NCI-H2227 (cell line): ENCODE measurements at regions not wholly inside any gene's neighbourhood (a gene's known extent, or its start where the extent isn't known, plus 50 kb on each side); places are given as distances from the start of the nearest gene placed in this dataset.

Experiments
- DNase-seq: peaks from one replicate; lab custom pipeline; 2025; ENCODE audit not compliant: unreplicated experiment; lab: John Stamatoyannopoulos, UW

DNA sequence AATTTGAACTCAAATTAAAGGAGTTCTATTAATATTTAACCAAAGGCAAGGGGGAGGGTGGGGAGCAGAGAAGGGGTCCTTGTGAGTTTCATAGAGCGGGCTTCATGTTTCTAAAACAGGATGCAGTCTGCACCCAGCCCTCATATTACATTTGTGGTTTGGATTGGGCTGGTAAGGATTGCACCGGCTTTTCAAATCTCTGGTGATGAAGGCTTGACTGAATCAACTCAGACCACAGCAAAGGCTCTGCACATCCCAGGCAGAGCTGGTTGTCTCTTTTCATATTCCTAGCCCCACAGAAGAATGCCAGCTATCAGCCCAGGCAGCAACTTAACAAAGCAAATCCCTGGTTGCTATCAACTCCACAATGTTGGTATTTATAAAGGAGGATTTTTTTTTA lies 1221.4 kb downstream of the VRK1 start:
- no peak for DNase-seq

DNA sequence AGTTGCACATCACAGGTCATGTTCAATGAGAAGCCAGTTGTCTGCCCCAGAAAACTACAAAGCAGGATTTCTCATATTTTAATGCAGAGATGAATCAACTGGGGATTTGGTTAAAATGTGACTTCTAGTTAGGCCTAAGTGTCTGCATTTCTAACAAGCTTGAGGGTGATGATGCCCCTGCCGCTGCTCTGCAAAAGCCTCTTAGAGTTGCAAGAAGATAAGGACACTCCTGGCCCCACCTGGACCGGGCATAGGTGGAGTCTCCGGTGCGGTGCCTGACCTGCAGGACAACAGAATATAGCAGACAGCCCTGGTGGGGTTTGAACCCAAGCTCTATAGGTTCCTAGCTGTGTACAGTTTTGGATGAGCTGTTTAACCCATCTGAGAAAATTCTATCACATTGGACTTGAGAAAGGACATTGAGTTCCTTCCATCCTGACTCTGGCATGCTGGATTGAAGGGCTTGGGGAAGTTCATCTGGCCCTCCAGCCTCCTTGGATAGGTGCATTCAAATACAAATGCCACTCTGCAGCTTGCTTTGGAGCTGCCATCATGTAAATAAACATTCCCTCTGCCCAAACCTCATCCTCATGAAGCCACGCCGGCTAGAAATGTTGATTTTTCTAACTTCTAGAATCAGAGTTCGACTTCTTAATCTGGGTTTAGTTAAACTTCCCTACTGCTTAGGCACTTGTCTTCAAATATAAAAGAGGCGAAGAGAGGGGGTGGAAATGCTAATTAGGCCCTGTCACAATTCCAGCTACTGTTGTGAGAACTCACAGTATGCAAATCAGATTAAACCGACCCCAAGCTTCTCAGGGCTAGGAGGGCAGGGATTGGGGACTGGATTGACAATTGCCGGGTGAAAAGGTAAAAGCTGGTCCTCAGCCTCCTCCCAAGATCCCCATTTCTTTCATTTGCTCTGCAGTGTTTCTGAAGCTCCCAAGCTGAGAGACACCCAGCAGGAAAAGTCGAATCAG lies 1225.6 kb downstream of the VRK1 start:
- DNase-seq, result no peak

DNA sequence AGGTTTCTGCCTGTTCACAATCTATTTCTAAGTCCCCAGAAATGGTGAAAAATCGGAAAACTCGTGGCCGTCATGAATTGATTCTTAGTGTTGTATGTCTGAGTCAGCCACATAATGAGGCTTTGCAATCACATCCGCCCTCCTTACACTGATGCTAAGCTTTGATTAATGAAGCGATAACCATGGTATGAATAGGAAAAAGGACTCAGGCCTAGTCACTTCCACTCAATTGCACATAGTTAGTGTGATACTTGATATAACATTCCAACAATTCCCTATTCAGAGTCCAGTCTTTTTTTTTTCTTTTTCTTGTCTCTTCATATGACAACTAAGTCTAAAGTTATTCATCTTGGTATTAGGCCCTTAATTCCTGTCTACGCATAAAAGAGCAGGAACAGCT lies 1231.0 kb downstream of the VRK1 start:
- DNase-seq, result no peak

DNA sequence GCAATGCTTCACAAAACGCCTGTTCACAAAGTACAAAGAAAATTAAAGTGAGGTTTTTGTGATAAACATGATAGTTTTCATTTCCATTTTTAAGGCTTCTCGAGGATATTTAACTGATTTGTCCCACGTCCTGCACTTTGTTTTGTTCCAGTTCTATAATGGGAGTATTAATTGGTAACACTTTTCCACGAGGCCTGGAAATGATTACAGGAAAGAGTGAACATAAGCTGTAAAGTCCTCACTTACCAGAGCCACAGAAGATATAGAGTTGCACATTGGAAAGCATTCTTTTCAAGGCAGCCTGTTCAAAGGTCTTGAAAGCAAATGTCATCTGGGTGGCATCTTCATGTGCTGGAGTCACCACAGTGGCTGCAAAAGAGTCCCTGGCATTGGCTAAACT lies 1236.6 kb downstream of the BCL11B start:
- DNase-seq, result no peak

DNA sequence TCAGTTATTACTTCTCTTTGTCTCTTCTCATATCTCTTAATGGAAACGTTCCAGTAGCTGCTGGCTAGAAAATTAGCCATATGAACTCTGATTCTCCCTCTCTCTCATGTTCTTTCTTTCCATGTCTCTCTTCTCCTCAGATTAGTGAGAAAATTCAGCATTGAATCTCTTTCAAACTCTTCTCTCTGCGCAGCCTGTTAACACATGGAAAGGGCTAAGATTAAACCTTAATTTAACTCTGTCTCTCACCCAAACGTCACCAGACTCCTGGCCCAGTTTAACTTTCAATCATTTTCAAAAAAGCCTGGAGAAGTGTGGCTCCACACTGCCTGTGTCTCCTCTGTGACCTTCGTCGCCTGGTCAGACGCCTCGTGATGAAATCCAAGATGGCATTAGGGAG lies 1234.2 kb downstream of the BCL11B start:
- no peak for DNase-seq

DNA sequence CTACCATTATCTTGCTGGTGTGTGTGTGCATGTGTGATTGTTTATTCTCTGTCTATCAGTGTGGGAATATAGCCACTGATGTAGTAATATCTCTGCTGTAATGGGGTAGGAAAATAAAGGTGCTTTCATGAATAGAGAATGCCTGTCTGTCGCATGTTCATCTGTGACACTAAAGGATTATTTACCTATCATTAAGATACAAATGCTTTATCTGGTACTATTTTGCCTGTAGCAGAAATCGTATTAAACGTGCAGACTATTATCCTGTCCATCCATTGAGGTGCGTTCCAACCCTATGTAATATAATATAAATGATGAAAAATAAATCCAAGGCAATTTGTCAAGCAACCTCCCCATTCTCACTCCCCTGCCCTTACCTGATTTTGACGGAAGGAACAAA lies 1215.1 kb downstream of the BCL11B start:
- DNase-seq, result no peak

DNA sequence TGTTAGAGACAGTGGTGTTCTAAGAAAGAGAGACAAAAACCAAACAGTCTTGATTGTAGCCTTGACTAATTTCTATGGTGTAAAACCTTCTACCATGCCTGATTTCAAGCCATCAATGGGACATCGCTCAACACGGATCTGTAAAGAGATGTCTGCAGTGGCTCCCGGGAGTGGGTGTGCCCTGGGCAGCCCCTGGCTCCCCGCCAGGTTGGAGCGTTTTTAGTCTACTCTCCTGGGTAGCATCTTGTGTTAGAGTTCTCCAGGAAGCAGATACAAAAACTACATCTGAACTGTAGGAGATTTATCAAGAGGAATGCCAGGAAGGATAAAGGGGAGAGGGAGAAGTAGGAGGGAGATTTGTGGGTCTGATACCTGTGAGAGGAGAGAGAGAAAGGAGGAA lies 1212.9 kb downstream of the BCL11B start:
- no peak for DNase-seq

DNA sequence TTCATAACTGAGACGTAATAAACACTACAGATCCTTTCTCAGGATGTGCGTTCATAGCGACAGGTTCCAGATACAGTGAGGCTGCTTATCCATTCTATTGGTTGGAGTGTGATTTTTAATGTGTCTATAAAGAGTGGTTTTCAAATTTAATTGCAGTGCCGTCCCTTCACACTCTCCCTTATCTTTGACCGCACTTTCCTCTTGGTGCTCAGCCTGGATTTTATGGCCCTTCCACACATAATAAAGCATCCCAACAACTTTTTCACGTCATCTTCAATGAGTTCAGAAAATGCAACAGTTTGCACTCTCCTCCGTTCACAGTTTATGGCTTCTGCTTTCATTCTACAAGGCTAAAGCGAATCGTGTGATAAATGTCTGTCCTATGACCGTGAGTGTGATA lies 1209.9 kb downstream of the BCL11B start:
- no peak for DNase-seq

DNA sequence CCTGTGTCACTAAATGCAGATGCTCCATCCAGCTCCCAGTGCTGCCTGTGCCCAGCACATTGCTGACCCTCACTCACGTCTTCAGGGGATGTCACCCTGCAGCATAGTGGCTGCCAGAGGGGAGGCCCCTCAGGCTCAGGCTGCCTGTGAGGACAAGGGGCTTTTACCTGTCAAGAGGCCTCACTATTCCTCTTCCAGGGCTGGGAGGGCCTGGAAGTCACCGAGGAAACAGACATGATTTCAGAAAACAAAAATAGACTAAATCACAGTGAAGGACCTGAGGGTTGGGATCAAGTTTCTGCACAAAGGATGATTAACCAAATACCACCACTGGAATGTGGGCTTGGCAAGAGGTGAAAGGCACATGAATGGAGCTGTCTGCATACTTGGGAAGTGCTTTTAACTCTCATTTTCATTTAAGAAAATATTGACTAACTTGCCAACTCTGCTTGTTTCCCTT lies 1202.3 kb downstream of the BCL11B start:
- DNase-seq, result no peak

DNA sequence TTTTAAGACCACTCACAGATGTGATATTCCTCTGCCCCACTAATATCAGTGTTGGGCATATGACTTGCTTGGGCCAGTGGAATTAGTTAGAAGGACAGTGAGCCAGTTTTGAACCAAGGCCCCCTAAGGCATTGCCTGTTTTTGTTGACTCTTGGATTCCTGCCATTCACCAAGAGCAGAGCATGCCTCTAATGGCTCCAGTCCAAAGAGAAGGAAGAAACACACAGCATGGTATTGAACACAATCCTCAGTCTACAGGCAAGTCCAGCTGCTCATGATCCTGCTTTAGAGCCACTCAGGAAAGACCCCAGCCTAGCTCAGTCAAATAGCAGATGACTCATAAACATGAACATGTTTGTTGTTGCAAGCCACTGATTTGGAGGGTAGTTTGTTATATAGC lies 1201.5 kb downstream of the BCL11B start:
- no peak for DNase-seq

DNA sequence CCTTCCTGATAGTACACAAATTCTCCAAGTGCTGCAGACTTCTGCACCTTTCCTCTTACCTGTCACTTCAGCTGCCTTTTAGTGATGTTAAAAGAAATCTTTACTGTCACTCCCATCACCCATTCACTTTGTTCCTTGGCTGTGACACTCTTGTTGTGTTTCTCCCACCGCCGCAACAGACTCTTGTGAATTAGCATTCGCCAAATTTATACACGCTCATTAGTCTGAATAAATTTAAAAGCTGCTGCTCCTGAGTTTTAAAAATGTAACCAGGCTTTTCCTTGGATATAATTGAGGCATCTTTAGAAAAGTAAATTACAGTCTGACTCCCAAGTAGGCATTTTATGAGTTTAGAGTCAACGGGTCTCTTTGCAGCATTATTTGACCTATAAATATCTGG lies 1197.9 kb downstream of the BCL11B start:
- no peak for DNase-seq

DNA sequence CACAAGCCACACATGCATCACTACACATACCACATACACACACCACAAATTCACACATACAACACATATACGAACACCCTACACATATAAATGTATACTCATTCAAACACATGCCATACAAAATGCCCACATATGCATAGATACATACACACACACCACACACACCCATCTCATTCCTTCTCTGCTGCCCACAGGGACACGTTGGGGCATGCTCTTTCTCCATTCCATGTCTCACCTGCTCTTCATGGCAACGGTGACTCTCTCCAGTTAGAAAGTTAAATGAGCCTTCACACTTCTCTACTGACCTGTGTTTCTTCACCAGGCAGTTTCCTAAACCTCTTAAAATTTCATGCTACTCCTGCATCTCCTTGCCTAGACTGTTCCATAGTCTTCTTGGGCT lies 1194.8 kb downstream of the BCL11B start:
- no peak for DNase-seq

DNA sequence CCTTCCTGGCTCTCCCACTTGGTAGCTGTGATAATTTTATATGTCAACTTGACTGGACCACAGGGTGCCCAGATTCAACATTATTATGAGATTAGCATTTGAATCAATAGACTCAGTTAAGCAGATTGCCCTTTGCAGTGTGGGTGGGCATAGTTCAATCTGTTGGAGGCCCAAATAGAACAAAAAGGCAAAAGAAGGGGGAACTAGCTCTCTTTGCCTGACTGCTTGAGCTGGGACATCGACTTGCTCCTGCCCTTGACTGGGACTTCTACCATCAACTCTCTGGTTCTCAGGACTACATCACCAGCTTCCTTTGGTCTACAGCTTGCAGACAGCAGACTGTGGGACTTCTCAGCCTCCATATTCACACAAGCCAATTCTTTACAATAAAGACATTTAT lies 1189.2 kb downstream of the BCL11B start:
- no peak for DNase-seq

DNA sequence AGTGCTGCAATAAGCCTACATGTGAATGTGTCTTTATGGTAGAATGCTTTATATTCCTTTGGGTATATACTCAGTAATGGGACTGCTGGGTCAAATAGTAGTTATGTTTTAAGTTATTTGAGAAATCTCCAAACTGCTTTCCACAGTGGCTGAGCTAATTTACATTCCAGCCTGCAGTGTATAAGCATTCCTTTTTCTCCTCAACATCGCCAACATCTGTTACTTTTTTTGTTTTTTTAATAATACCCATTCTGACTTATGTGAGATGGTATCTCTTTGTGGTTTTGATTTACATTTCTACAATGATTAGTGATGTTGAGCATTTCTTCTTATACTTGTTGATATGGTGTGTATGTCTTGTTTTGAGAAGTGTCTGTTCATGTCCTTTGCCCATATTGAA lies 1186.2 kb downstream of the BCL11B start:
- DNase-seq, result no peak

DNA sequence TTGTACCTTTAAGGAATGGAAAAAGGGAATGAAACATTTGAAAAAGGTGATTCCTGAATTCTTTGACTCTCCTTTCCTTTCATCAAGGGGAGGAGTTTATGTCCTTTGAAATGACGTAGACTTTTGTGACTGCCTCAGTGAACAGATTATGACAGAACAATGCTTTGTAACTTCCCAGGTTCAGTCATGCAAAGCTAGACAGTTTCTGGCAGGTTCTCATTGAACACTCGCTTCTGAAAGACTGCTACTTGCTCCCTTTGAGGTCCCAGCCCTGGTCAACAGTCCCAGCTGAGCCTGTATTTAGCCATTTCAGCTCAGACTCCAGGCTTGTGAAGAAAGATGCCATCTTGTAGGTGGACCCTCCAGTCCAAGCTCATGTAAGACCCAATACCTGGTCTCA lies 1178.9 kb downstream of the BCL11B start:
- no peak for DNase-seq

DNA sequence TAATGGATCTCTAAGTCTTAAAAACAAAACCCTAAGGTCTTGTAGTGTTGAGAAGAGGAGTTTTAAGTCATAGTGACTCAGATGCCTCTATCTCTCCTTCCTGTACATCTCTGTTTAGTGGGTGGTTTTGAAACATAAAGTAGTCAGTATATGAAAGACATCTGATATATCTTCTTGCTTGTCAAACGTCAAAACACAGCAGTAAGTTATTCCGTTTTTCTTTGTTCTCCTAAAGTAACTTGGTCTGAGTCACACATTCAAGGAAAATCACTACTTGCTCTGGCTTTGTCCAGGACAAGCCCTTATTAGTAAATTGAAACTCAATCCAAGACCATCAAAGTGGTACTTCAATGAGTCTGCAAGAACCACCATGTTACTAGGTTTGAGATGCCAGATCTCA lies 1172.5 kb downstream of the BCL11B start:
- no peak for DNase-seq

DNA sequence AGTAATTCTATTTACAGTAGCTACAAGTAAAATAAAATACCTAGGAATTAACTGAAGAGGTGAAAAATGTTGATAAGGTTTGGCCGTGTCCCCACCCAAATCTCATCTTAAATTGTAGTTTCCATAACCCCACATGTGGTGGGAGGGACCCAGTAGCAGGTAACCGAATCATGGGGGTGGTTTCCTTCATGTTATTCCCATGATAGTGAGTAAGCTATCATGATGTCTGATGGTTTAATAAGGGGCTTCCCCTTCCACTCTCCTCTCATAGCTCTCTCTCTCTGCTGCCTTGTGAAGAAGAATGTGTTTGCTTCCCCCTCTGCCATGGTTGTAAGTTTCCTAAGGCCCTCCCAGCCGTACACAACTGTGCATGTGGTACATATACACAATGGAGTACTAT lies 1170.7 kb downstream of the BCL11B start:
- no peak for DNase-seq

DNA sequence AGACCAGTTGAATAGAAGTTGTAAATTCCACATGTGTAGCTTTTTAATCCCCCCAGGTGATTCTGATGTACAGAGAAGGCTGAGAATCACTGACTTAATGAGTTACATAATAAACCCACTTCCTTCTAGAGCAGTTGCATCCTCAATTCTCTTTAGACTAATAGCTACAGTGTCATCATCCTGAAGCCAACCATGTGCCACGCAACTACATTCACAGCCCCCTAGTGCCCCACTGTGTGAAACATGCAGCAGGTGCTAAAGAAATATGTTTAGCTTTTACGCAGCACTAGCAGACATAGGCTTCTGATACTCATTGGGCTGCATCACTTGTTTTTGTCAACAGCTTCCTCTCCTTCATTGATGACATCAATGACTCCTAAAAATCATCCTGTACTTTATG lies 1168.3 kb downstream of the BCL11B start:
- DNase-seq, result no peak

DNA sequence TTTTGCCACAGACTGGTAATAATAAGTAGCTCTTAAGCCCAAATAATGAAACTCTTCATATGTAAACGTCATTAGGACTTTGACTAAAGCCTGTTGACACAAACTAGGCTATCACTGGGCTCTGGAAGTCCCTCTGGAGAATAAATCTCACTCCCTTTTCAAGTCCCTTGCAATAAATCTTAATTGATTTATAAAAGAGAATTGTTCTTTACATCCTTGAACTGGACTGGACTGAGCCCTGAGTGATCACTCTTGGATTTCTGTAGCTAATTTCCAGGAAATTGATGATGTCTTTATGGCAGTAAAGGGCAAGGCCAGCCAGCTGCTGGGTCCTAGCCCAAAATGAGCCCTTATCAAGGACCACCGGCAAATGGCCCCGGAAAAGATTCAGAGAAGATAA lies 1162.7 kb downstream of the BCL11B start:
- DNase-seq, result no peak

DNA sequence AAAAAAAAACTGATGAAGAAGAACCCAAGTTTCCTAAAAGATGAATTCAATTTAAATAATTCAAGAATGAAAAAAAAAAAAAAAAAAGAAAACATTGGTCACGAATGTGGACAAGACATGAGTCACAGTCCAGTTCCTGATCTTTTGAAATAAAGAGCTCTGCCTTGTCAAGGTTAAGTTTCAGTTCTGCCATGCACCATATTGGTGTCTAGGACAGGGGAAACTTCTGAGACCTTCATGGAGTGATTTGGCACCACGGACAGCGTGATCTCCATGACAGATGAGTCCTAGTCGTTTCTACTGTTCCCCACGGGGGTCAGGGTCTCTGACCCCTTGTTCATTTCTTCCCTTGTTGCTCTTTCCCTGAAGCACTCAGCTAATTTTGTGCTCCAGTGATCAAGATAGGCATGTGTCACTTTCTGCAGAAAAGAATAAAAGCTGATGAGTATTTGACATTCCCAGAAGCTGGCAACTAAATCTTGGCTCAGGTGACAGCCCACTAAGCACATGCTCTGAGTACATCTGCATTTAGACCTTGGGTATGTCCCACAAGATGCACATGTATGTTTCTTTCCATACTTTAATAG lies 1159.7 kb downstream of the BCL11B start:
- no peak for DNase-seq

DNA sequence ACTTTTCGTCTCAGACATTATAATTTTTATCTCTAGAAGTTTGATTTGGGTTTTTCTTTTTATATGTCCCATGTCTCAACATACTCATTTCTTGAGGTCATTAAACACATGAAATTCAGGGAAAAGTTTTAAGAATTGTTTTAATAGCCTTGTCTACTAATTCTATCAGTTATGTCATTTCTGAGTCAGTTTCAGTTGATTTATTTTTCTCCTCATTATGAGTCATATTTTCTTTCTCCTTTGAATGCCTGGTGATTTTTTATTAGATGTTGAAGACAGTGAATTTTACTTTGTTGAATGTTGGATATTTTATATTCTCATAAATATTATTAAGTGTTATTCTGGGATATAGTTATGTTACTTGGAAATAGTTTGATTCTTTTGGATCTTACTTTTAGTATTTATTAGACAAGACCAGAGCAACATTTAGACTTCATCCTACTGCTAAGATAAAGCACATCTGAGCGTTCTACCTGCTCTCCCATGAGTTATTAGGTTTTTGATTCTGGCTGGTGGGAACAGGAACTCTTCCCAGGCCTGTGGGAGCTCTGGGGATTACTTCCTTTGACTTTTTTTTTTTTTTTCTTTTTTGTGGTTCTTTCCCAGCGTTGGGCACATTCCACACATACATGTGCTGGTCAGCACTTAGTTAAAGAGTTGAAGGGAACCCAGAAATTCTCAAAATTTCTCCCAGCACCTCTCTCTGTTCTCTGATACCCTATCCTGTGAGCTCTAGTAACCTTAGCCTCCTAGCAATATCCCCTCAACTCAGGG lies 1157.7 kb downstream of the BCL11B start:
- DNase-seq, result no peak

DNA sequence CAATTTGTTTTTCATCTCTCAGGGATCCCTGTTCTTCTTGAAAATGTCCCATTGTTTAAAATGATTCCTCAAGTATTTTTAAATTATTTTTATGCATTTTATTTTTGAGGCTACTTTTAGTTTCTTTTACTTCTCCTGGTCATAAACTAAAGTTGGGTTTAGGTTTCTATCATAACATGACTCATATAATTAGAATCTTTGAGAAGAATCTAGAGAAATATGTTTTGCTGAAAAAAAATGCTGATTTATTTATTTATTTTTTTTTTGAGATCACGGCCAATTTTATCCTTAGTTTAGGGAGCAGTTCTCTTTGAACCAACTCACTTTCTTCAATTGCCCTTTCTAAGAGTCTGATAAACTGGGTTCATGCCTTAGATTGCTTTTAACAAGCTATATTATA lies 1157.1 kb downstream of the BCL11B start:
- no peak for DNase-seq
